Limb (tissue), 2 donors: ENCODE measurements at regions not wholly inside any gene's neighbourhood (a gene's known extent, or its start where the extent isn't known, plus 50 kb on each side); places are given as distances from the start of the nearest gene placed in this dataset.
"Not testable (repeated sequence)": the region's sequence is repeated elsewhere in the genome, so short reads cannot be mapped to it uniquely, and the experiment has no call there.

Source experiments
- DNase-seq, 2 donors: peaks; one replicate each; pipeline ENCODE4 v3.0.0-alpha.2; 2016; ENCODE audit errors: extremely low spot score in 2 of 2

- DNase-seq, result no peak
These were observed 70.6 kb downstream of the SMPDL3A start for GRCh38 chr6:122859676-122860075.

- DNase-seq, result no peak
These were observed 72.5 kb downstream of the SMPDL3A start for GRCh38 chr6:122861594-122861993.

GRCh38 chr6:122868137-122868536 is 79.1 kb downstream of the SMPDL3A start:
- DNase-seq, result no peak

GRCh38 chr6:122869437-122870024 is 80.5 kb downstream of the SMPDL3A start:
- peak; percentile 43 to 48 for DNase-seq

GRCh38 chr6:122871079-122871478 is 82.0 kb downstream of the SMPDL3A start:
- DNase-seq, result no peak

- DNase-seq, result no peak
These were observed 83.3 kb downstream of the SMPDL3A start for GRCh38 chr6:122872311-122872710.

- no peak for DNase-seq
These were observed 88.2 kb downstream of the SMPDL3A start for GRCh38 chr6:122877302-122877701.

- DNase-seq, result no peak
These were observed 89.7 kb downstream of the SMPDL3A start for GRCh38 chr6:122878796-122879195.

GRCh38 chr6:122886481-122886880 is 97.4 kb downstream of the SMPDL3A start:
- no peak for DNase-seq

- DNase-seq, result no peak
These were observed 98.9 kb downstream of the SMPDL3A start for GRCh38 chr6:122887941-122888340.

- not testable (repeated sequence) for DNase-seq
These were observed 99.6 kb downstream of the SMPDL3A start for GRCh38 chr6:122888680-122889079.

GRCh38 chr6:122890250-122890649 is 101.2 kb downstream of the SMPDL3A start:
- DNase-seq, result no peak

GRCh38 chr6:122894791-122895190 is 101.2 kb upstream of the CLVS2 start:
- no peak for DNase-seq

- DNase-seq, result no peak
These were observed 93.7 kb upstream of the CLVS2 start for GRCh38 chr6:122902326-122902725.

GRCh38 chr6:122903266-122903915 is 92.6 kb upstream of the CLVS2 start:
- DNase-seq, result no peak

- DNase-seq, result no peak
These were observed 91.9 kb upstream of the CLVS2 start for GRCh38 chr6:122904166-122904565.

- no peak for DNase-seq
These were observed 82.5 kb upstream of the CLVS2 start for GRCh38 chr6:122913558-122913957.

GRCh38 chr6:122918714-122919113 is 77.3 kb upstream of the CLVS2 start:
- DNase-seq, result no peak

- no peak for DNase-seq
These were observed 65.5 kb upstream of the CLVS2 start for GRCh38 chr6:122930252-122931180.

GRCh38 chr6:122931916-122932315 is 64.1 kb upstream of the CLVS2 start:
- no peak for DNase-seq

GRCh38 chr6:122944936-122945335 is 51.1 kb upstream of the CLVS2 start:
- DNase-seq, result not testable (repeated sequence)
